OCI-LY3 (cell line): ENCODE measurements at regions not wholly inside any gene's neighbourhood (a gene's known extent, or its start where the extent isn't known, plus 50 kb on each side); places are given as distances from the start of the nearest gene placed in this dataset.

ENCODE experiments used
- H2AFZ ChIP-seq: fragments of 200-600, 300-600 bp; shearing (Covaris generic); 2 replicates; pipeline ENCODE4 v1.6.0; 2014; ENCODE audit warnings: antibody characterized with exemption, low read depth, low read length
- H3K27ac ChIP-seq: fragments of 200-600, 300-600 bp; sonication (generic); 2 replicates; pipeline ENCODE4 v1.5.1; 2014; ENCODE audit warnings: mild to moderate bottlenecking, low read length, moderate library complexity, mixed read lengths
- H3K27me3 ChIP-seq: fragments of 200-600, 300-600 bp; sonication (generic); 2 replicates; pipeline ENCODE4 v1.6.1; 2014; ENCODE audit warnings: low read depth, low read length, mixed read lengths
- H3K36me3 ChIP-seq: fragments of 200-600, 300-600 bp; sonication (generic); replicated peaks from 2 replicates; pipeline ENCODE3; 2014; ENCODE audit warnings: low read depth, low read length, mixed read lengths
- H3K4me1 ChIP-seq: fragments of 300-600, 200-600 bp; sonication (generic); 2 replicates; pipeline ENCODE4 v1.6.1; 2014; ENCODE audit warnings: low read length, mixed read lengths
- H3K4me2 ChIP-seq: fragments of 200-600, 300-600 bp; sonication (generic); 2 replicates; pipeline ENCODE4 v1.6.1; 2014; ENCODE audit warnings: low read length, mixed read lengths
- H3K4me3 ChIP-seq: fragments of 300-600, 200-600 bp; sonication (generic); 2 replicates; pipeline ENCODE4 v1.5.1; 2014; ENCODE audit warnings: antibody characterized with exemption, mild to moderate bottlenecking, low read length, moderate library complexity
- H3K79me2 ChIP-seq: fragments of 300-600, 200-600 bp; shearing (Covaris generic); 2 replicates; pipeline ENCODE4 v1.6.1; 2014; ENCODE audit warnings: mild to moderate bottlenecking, low read length, mixed read lengths
- H3K9ac ChIP-seq: fragments of 300-600, 200-600 bp; shearing (Covaris generic); 2 replicates; pipeline ENCODE4 v1.6.0; 2014; ENCODE audit warnings: mild to moderate bottlenecking, low read length, moderate library complexity
- H3K9me3 ChIP-seq: fragments of 200-600, 300-600 bp; shearing (Covaris generic); 2 replicates; pipeline ENCODE4 v1.6.1; 2014; ENCODE audit warnings: low read length, mixed read lengths; ENCODE audit not compliant: insufficient read depth
- H4K20me1 ChIP-seq: fragments of 200-600, 300-600 bp; sonication (generic); 2 replicates; pipeline ENCODE4 v1.6.1; 2016; ENCODE audit warnings: low read length, mixed read lengths; ENCODE audit not compliant: insufficient read depth
- EZH2phosphoT487 ChIP-seq: fragments of 200-600 bp; shearing (Covaris generic); IDR thresholded peaks from 2 replicates; pipeline ENCODE4 v1.6.1; 2018; ENCODE audit warnings: antibody characterized with exemption, mixed run types, low read depth
- TF ChIP-seq, protein P1 (sequence below): fragments of 200-600, 300-600 bp; sonication (generic); IDR thresholded peaks from 2 replicates; pipeline ENCODE4 v1.5.1; 2014; ENCODE audit warnings: antibody characterized with exemption, low read length, low read depth

DNA sequence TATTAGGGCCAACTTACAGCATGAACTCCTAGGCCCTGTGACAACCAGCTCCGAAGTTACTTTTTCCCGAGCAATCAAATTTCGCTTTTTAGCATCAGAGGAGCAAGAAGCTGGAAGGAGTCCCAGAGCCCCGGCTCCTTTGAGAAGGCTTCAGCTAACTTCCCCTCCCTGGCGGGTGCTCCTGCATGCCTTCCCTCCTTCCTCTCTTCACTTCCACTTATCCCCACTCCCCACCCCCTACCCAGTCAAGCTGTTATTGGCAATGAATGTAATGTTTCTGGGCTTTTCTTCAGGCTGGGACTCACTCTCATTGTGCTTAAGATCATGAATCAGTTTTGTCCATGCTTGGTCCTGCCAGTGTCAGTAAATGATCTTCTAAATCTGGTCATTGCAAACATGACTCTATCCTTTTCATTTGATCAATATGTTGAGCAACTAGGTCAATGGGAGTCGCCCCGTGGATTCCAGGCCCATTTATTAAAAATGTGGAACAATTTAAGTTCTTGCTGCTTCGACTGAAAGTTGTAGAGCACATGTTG lies 94.5 kb upstream of the TSPAN2 start:
- no peaks in the 10 kb centered on the region for H3K36me3 ChIP-seq
- H3K27me3 ChIP-seq: no peaks in the 10 kb centered on the region
- no peaks in the 10 kb centered on the region for H3K9me3 ChIP-seq
- no peak overlapping the region for H3K27ac ChIP-seq
- H2AFZ ChIP-seq: no peak overlapping the region
- H3K4me2 ChIP-seq: no peak overlapping the region
- no peak overlapping the region for H3K9ac ChIP-seq
- H3K4me1 ChIP-seq: no peaks in the 10 kb centered on the region
- H3K4me3 ChIP-seq: no peak overlapping the region
- H4K20me1 ChIP-seq: no peaks in the 10 kb centered on the region
- TF ChIP-seq EZH2phosphoT487: no peak
- TF ChIP-seq, protein P1, sequence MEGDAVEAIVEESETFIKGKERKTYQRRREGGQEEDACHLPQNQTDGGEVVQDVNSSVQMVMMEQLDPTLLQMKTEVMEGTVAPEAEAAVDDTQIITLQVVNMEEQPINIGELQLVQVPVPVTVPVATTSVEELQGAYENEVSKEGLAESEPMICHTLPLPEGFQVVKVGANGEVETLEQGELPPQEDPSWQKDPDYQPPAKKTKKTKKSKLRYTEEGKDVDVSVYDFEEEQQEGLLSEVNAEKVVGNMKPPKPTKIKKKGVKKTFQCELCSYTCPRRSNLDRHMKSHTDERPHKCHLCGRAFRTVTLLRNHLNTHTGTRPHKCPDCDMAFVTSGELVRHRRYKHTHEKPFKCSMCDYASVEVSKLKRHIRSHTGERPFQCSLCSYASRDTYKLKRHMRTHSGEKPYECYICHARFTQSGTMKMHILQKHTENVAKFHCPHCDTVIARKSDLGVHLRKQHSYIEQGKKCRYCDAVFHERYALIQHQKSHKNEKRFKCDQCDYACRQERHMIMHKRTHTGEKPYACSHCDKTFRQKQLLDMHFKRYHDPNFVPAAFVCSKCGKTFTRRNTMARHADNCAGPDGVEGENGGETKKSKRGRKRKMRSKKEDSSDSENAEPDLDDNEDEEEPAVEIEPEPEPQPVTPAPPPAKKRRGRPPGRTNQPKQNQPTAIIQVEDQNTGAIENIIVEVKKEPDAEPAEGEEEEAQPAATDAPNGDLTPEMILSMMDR: no peak
- no peaks in the 10 kb centered on the region for H3K79me2 ChIP-seq

DNA sequence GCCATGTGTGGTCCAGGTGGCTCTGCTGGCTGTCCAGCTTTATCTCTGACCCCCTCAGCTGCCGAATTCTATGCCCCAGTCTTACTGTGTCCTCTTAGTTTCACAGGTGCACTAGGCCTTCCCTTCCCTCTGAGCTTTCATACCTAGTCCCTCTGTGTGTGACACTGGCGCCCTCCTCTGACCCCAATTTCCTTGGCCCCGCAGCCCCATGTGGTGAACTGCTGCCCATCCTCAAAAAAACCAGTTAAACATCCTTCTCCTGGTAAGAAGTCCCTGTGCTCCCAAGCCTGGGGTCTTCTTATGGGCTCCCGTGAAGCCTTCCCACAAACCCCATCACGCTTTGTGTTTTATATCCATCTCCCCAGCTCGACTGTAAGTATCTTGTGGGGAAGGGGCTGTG lies 93.9 kb upstream of the TSPAN2 start:
- no peak for TF ChIP-seq EZH2phosphoT487
- TF ChIP-seq, protein P1: no peak
- H2AFZ ChIP-seq: no peak overlapping the region

DNA sequence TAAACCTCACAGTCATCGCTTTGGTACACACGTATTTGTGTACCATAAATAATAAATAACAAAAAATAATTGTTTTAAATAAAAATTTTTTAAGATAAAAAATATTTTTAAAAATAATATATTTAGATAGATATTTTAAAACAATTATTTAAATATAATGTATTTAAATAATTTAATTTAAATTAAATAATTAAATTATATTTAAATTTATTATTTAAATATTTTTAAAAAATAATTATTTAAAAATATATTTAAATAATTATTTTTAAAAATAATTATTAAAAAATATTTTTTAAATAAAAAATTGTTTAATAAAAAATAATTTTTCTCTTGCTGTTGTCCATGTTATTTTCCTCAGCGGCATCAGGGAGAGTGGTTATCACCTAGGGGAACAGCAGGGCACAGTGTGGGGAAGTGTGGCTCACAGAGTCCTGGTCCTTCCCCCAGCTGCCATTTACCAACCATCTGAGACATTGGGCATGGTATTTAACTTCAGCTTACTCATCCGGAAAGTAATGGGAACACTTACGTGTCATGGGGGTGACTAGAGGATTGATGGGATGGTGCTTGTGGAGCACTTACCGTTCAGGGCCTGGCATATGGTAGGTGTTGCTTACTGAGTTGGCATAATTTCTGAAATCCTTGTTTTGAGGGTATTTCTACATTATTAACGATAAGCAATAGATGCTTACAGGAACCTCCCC lies 92.9 kb upstream of the TSPAN2 start:
- no peak overlapping the region for H3K27ac ChIP-seq
- H4K20me1 ChIP-seq: no peaks in the 10 kb centered on the region
- no peak overlapping the region for H2AFZ ChIP-seq
- H3K9me3 ChIP-seq: no peaks in the 10 kb centered on the region
- no peak overlapping the region for H3K4me2 ChIP-seq
- no peaks in the 10 kb centered on the region for H3K27me3 ChIP-seq
- no peaks in the 10 kb centered on the region for H3K36me3 ChIP-seq
- no peaks in the 10 kb centered on the region for H3K4me1 ChIP-seq
- TF ChIP-seq EZH2phosphoT487: no peak
- TF ChIP-seq, protein P1: no peak
- H3K79me2 ChIP-seq: no peaks in the 10 kb centered on the region
- no peak overlapping the region for H3K9ac ChIP-seq
- no peak overlapping the region for H3K4me3 ChIP-seq

More for the DNA sequence above, 93.9 kb upstream of the TSPAN2 start:
- H3K4me3 ChIP-seq: no peak overlapping the region
- no peaks in the 10 kb centered on the region for H3K27me3 ChIP-seq
- no peaks in the 10 kb centered on the region for H3K79me2 ChIP-seq
- H3K9me3 ChIP-seq: no peaks in the 10 kb centered on the region
- H3K4me1 ChIP-seq: no peaks in the 10 kb centered on the region
- H3K9ac ChIP-seq: no peak overlapping the region
- no peaks in the 10 kb centered on the region for H4K20me1 ChIP-seq
- H3K27ac ChIP-seq: no peak overlapping the region
- no peak overlapping the region for H3K4me2 ChIP-seq
- no peaks in the 10 kb centered on the region for H3K36me3 ChIP-seq

DNA sequence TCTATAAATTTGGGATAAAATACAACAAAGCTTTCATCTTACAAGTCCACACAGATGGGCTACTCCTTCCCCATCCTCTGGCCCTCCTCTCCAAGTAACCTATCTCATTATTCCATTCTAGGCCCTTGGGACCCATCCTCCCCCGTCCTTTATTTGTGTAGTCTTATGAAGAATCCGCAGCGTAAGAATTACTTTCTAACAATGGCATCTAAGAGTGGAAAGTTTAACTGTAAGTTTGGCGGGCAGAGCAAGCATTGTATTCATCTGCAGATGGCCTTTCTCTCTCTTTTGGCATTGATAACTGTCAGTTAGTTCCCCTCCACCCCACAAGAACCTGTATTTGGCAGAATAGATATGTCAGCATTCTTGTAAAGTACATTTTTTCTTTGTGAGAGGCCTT lies 91.9 kb upstream of the TSPAN2 start:
- Histone ChIP-seq H3K27ac (no peak overlapping the region), H3K9me3 (no peaks in the 10 kb centered on the region), H3K4me1 (no peaks in the 10 kb centered on the region), H3K4me3 (no peak overlapping the region), H3K4me2 (no peak overlapping the region), H3K79me2 (no peaks in the 10 kb centered on the region), H2AFZ (no peak overlapping the region), H3K36me3 (no peaks in the 10 kb centered on the region), H3K9ac (no peak overlapping the region), H3K27me3 (no peaks in the 10 kb centered on the region), H4K20me1 (no peaks in the 10 kb centered on the region)
- no peak for TF ChIP-seq EZH2phosphoT487
- TF ChIP-seq, protein P1: no peak
